ENCODE measurements at regions not wholly inside any gene's neighbourhood (a gene's known extent, or its start where the extent isn't known, plus 50 kb on each side); places are given as distances from the start of the nearest gene placed in this dataset.
A peak's percentile ranks its signal among the peaks of the same experiment; 100 is the strongest.
"Not testable (repeated sequence)": the region's sequence is repeated elsewhere in the genome, so short reads cannot be mapped to it uniquely, and the experiment has no call there.

- DNase-seq (ENCODE audit: low read depth), result no peak
- no peak overlapping the region for H3K4me3 ChIP-seq (ENCODE audit: low read depth, low read length)
Observed at GRCh38 chr6:154919806-154920205, 75.3 kb upstream of the TIAM2 start.

GRCh38 chr6:154920495-154921200 lies 74.5 kb upstream of the TIAM2 start:
- H3K4me3 ChIP-seq (ENCODE audit: low read depth, low read length), result no peak overlapping the region
- no peak for DNase-seq (ENCODE audit: low read depth)

- H3K4me3 ChIP-seq (ENCODE audit: low read depth, low read length), result no peak overlapping the region
- no peak for DNase-seq (ENCODE audit: low read depth)
Observed at GRCh38 chr6:154921482-154921881, 73.6 kb upstream of the TIAM2 start.

- DNase-seq (ENCODE audit: low read depth), result no peak
- H3K4me3 ChIP-seq (ENCODE audit: low read depth, low read length), result no peak overlapping the region
Observed at GRCh38 chr6:154923199-154923869, 71.8 kb upstream of the TIAM2 start.

- no peak for DNase-seq (ENCODE audit: low read depth)
- H3K4me3 ChIP-seq (ENCODE audit: low read depth, low read length), result no peak overlapping the region
Observed at GRCh38 chr6:154925130-154925529, 70.0 kb upstream of the TIAM2 start.

GRCh38 chr6:154926366-154926765 lies 68.7 kb upstream of the TIAM2 start:
- H3K4me3 ChIP-seq (ENCODE audit: low read depth, low read length), result no peak overlapping the region
- DNase-seq (ENCODE audit: low read depth), result no peak

- no peak for DNase-seq (ENCODE audit: low read depth)
- H3K4me3 ChIP-seq (ENCODE audit: low read depth, low read length), result no peak overlapping the region
Observed at GRCh38 chr6:154928325-154928922, 66.7 kb upstream of the TIAM2 start.

- no peak for DNase-seq (ENCODE audit: low read depth)
- no peak overlapping the region for H3K4me3 ChIP-seq (ENCODE audit: low read depth, low read length)
Observed at GRCh38 chr6:154930451-154930851, 64.7 kb upstream of the TIAM2 start.

- H3K4me3 ChIP-seq (ENCODE audit: low read depth, low read length), result no peak overlapping the region
Observed at GRCh38 chr6:154931711-154932424, 63.2 kb upstream of the TIAM2 start.

GRCh38 chr6:154932515-154933027 lies 62.5 kb upstream of the TIAM2 start:
- no peak overlapping the region for H3K4me3 ChIP-seq (ENCODE audit: low read depth, low read length)
- peak; percentile 30 for DNase-seq (ENCODE audit: low read depth)

More at GRCh38 chr6:154931711-154932424, 63.2 kb upstream of the TIAM2 start:
- DNase-seq (ENCODE audit: low read depth), result no peak

GRCh38 chr6:154933181-154933827 lies 61.8 kb upstream of the TIAM2 start:
- no peak for DNase-seq (ENCODE audit: low read depth)
- no peak overlapping the region for H3K4me3 ChIP-seq (ENCODE audit: low read depth, low read length)

- no peak for DNase-seq (ENCODE audit: low read depth)
- H3K4me3 ChIP-seq (ENCODE audit: low read depth, low read length), result no peak overlapping the region
Observed at GRCh38 chr6:154937306-154938220, 57.6 kb upstream of the TIAM2 start.

- H3K4me3 ChIP-seq (ENCODE audit: low read depth, low read length), result no peak overlapping the region
Observed at GRCh38 chr6:154938221-154938580, 56.9 kb upstream of the TIAM2 start.

GRCh38 chr6:154938727-154939285 lies 56.3 kb upstream of the TIAM2 start:
- DNase-seq (ENCODE audit: low read depth), result not testable (repeated sequence)

More at GRCh38 chr6:154938221-154938580, 56.9 kb upstream of the TIAM2 start:
- no peak for DNase-seq (ENCODE audit: low read depth)

GRCh38 chr6:154942770-154943169 lies 52.3 kb upstream of the TIAM2 start:
- no peak overlapping the region for H3K4me3 ChIP-seq (ENCODE audit: low read depth, low read length)
- no peak for DNase-seq (ENCODE audit: low read depth)

More at GRCh38 chr6:154938727-154939285, 56.3 kb upstream of the TIAM2 start:
- H3K4me3 ChIP-seq (ENCODE audit: low read depth, low read length), result not testable (repeated sequence)

- no peak overlapping the region for H3K4me3 ChIP-seq (ENCODE audit: low read depth, low read length)
- DNase-seq (ENCODE audit: low read depth), result no peak
Observed at GRCh38 chr6:154945271-154945890, 49.7 kb upstream of the TIAM2 start.
